ENCODE measurements at regions not wholly inside any gene's neighbourhood (a gene's known extent, or its start where the extent isn't known, plus 50 kb on each side); places are given as distances from the start of the nearest gene placed in this dataset.

DNA sequence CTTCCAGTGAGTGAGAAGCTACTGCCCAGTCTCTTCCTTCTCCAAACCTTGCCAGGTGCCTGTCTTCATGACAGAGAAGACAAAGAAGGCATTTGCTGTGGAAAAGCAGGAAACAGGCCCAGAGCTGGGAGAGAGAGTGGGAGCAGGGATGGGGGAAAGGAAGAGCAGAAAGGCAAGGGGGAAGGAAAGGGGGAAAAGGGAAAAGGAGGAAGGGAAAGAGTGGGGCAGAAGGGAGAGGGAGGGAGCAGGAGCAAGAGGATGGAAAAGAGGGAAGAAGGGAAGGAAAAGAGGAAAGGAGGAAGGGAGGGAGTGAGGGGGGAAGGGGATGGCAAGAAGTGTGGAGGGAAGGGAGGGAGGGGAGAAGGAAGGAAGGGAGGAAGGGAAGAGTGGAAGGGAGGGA, 121.2 kb upstream of the LINGO1 start:
- H3K9me3 ChIP-seq (ENCODE audit: low read length), result no peaks in the 10 kb centered on the region
- no peak overlapping the region for H3K9ac ChIP-seq (ENCODE audit: low read length)
- H3K36me3 ChIP-seq (ENCODE audit: insufficient read depth, low read length), result no peaks in the 10 kb centered on the region
- no peak for TF ChIP-seq RAD21 (conservative IDR thresholded peaks at IDR 0.05)
- no peak for TF ChIP-seq EP300 (conservative IDR thresholded peaks at IDR 0.05; ENCODE audit: poor library complexity, severe bottlenecking)
- TF ChIP-seq SMC3 (conservative IDR thresholded peaks at IDR 0.05; ENCODE audit: poor library complexity), result no peak
- no peak overlapping the region for H3K4me2 ChIP-seq (ENCODE audit: low read length)
- no peaks in the 10 kb centered on the region for H3K79me2 ChIP-seq (replicated peaks; ENCODE audit: insufficient read depth, low read length)
- H4K20me1 ChIP-seq (ENCODE audit: insufficient read depth), result no peaks in the 10 kb centered on the region
- H3K9me2 ChIP-seq (ENCODE audit: insufficient read depth, low read length), result no peaks in the 10 kb centered on the region
- no peak overlapping the region for H2AFZ ChIP-seq (ENCODE audit: low read depth, low read length)
- no peaks in the 10 kb centered on the region for H3K27me3 ChIP-seq (ENCODE audit: insufficient read depth, low read depth, low read length)
- no peaks in the 10 kb centered on the region for H3F3A ChIP-seq (ENCODE audit: insufficient read depth, low read length, poor library complexity, severe bottlenecking)
- H3K27ac ChIP-seq (ENCODE audit: low read length), result no peak overlapping the region
- H3K4me3 ChIP-seq (ENCODE audit: low read length), result no peak overlapping the region

DNA sequence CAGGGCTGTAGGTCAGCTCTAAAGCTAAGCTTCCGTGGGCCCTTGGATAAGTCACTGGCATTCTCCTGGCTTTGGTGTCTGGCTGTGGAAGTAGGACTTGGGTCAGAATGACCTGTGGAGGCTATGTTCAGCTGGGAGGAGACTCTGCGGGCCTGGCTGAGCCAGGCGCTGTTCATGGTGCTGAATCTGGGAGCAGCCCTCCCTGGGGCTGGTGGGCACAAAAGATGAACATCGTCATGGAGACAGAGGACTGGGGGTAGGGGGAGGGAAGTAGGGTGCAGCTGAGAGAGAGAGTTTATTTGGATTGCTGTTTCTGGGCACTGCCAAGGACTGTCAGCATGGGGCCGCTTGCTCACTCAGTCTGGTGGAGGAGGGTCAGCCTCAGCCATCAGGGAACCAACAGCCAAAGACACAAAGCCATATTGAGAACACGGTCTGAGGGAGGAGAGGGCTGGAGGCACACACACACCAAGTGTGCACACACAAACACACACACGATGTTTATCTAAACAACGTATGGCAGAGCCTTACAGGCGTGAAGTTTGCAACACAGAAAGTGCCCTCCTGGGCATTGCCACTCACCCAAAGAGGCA, 120.7 kb upstream of the LINGO1 start:
- Histone ChIP-seq H3K36me3 (ENCODE audit: insufficient read depth, low read length) (no peaks in the 10 kb centered on the region), H3F3A (ENCODE audit: insufficient read depth, low read length, poor library complexity, severe bottlenecking) (no peaks in the 10 kb centered on the region), H3K79me2 (replicated peaks; ENCODE audit: insufficient read depth, low read length) (no peaks in the 10 kb centered on the region), H3K9me3 (ENCODE audit: low read length) (no peaks in the 10 kb centered on the region), H3K9me2 (ENCODE audit: insufficient read depth, low read length) (no peaks in the 10 kb centered on the region), H3K27ac (ENCODE audit: low read length) (no peak overlapping the region), H3K4me3 (ENCODE audit: low read length) (no peak overlapping the region), H2AFZ (ENCODE audit: low read depth, low read length) (no peak overlapping the region), H3K9ac (ENCODE audit: low read length) (no peak overlapping the region), H3K4me2 (ENCODE audit: low read length) (no peak overlapping the region), H3K27me3 (ENCODE audit: insufficient read depth, low read depth, low read length) (no peaks in the 10 kb centered on the region), H4K20me1 (ENCODE audit: insufficient read depth) (no peaks in the 10 kb centered on the region)
- TF ChIP-seq RAD21 (conservative IDR thresholded peaks at IDR 0.05) (no peak), POLR2AphosphoS5 (IDR thresholded peaks at IDR 0.05) (no peak), TAF1 (IDR thresholded peaks at IDR 0.05; ENCODE audit: low read depth) (no peak), EZH2 (IDR thresholded peaks at IDR 0.05; ENCODE audit: borderline replicate concordance, insufficient read depth, low read length, poor library complexity, severe bottlenecking) (no peak), SMC3 (conservative IDR thresholded peaks at IDR 0.05; ENCODE audit: poor library complexity) (no peak), EP300 (conservative IDR thresholded peaks at IDR 0.05; ENCODE audit: poor library complexity, severe bottlenecking) (no peak), MXI1 (conservative IDR thresholded peaks at IDR 0.05; ENCODE audit: poor library complexity, severe bottlenecking) (no peak)
- TF ChIP-seq, protein P1, sequence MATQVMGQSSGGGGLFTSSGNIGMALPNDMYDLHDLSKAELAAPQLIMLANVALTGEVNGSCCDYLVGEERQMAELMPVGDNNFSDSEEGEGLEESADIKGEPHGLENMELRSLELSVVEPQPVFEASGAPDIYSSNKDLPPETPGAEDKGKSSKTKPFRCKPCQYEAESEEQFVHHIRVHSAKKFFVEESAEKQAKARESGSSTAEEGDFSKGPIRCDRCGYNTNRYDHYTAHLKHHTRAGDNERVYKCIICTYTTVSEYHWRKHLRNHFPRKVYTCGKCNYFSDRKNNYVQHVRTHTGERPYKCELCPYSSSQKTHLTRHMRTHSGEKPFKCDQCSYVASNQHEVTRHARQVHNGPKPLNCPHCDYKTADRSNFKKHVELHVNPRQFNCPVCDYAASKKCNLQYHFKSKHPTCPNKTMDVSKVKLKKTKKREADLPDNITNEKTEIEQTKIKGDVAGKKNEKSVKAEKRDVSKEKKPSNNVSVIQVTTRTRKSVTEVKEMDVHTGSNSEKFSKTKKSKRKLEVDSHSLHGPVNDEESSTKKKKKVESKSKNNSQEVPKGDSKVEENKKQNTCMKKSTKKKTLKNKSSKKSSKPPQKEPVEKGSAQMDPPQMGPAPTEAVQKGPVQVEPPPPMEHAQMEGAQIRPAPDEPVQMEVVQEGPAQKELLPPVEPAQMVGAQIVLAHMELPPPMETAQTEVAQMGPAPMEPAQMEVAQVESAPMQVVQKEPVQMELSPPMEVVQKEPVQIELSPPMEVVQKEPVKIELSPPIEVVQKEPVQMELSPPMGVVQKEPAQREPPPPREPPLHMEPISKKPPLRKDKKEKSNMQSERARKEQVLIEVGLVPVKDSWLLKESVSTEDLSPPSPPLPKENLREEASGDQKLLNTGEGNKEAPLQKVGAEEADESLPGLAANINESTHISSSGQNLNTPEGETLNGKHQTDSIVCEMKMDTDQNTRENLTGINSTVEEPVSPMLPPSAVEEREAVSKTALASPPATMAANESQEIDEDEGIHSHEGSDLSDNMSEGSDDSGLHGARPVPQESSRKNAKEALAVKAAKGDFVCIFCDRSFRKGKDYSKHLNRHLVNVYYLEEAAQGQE (IDR thresholded peaks at IDR 0.05; ENCODE audit: borderline replicate concordance), result no peak
- TF ChIP-seq, protein P2, sequence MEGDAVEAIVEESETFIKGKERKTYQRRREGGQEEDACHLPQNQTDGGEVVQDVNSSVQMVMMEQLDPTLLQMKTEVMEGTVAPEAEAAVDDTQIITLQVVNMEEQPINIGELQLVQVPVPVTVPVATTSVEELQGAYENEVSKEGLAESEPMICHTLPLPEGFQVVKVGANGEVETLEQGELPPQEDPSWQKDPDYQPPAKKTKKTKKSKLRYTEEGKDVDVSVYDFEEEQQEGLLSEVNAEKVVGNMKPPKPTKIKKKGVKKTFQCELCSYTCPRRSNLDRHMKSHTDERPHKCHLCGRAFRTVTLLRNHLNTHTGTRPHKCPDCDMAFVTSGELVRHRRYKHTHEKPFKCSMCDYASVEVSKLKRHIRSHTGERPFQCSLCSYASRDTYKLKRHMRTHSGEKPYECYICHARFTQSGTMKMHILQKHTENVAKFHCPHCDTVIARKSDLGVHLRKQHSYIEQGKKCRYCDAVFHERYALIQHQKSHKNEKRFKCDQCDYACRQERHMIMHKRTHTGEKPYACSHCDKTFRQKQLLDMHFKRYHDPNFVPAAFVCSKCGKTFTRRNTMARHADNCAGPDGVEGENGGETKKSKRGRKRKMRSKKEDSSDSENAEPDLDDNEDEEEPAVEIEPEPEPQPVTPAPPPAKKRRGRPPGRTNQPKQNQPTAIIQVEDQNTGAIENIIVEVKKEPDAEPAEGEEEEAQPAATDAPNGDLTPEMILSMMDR (IDR thresholded peaks at IDR 0.05; ENCODE audit: poor library complexity, severe bottlenecking), result no peak

Data from neural cell (in vitro differentiated cells).